Thyroid gland (tissue), 4 donors: ENCODE measurements at regions not wholly inside any gene's neighbourhood (a gene's known extent, or its start where the extent isn't known, plus 50 kb on each side); places are given as distances from the start of the nearest gene placed in this dataset.

Experiments
- CTCF ChIP-seq, 6 experiments: fragments of 200-600 bp in 3 of 6; fragments of 450-650 bp in 3 of 6; sonication (generic) in 3 of 6; IDR thresholded peaks; one replicate each; pipeline ENCODE4 v1.5.1; 2016 to 2019; ENCODE audit warnings: antibody characterized with exemption in 6 of 6, mild to moderate bottlenecking in 2 of 6, inconsistent platforms in 1 of 6, moderate library complexity in 1 of 6
- POLR2A ChIP-seq, 2 donors: fragments of 450-650 bp; IDR thresholded peaks; one replicate each; pipeline ENCODE4 v1.6.1; 2017; ENCODE audit warnings: antibody characterized with exemption in 2 of 2, mild to moderate bottlenecking in 2 of 2, moderate library complexity in 1 of 2

- TF ChIP-seq CTCF (IDR thresholded peaks at IDR 0.05): no peak
- TF ChIP-seq POLR2A (IDR thresholded peaks at IDR 0.05): no peak
Observed at GRCh38 chr3:83035704-83036010, 1274.2 kb upstream of the GBE1 start.
